HG03457 (cell line): ENCODE measurements at regions not wholly inside any gene's neighbourhood (a gene's known extent, or its start where the extent isn't known, plus 50 kb on each side); places are given as distances from the start of the nearest gene placed in this dataset.
"Not testable (repeated sequence)": the region's sequence is repeated elsewhere in the genome, so short reads cannot be mapped to it uniquely, and the experiment has no call there.

ENCODE experiments used
- ATAC-seq: cut with Tn5 transposase; IDR thresholded peaks from one replicate; pipeline ENCODE4 v1.9.1; 2021; ENCODE audit warnings: moderate number of reproducible peaks; ENCODE audit not compliant: unreplicated experiment

GRCh38 chr3:95521396-95521795 lies 1293.0 kb upstream of the EPHA6 start:
- no peak for ATAC-seq

- ATAC-seq, result no peak
These were observed 1291.9 kb upstream of the EPHA6 start for GRCh38 chr3:95522449-95522848.

GRCh38 chr3:95539950-95540483 lies 1274.4 kb upstream of the EPHA6 start:
- ATAC-seq, result no peak

- ATAC-seq, result no peak
These were observed 1248.9 kb upstream of the EPHA6 start for GRCh38 chr3:95565502-95565901.

- ATAC-seq, result no peak
These were observed 1247.0 kb upstream of the EPHA6 start for GRCh38 chr3:95567346-95567745.

GRCh38 chr3:95586754-95587153 lies 1227.6 kb upstream of the EPHA6 start:
- no peak for ATAC-seq

GRCh38 chr3:95587641-95588040 lies 1226.8 kb upstream of the EPHA6 start:
- not testable (repeated sequence) for ATAC-seq

GRCh38 chr3:95588473-95588872 lies 1225.9 kb upstream of the EPHA6 start:
- no peak for ATAC-seq

GRCh38 chr3:95595416-95596075 lies 1218.8 kb upstream of the EPHA6 start:
- no peak for ATAC-seq

GRCh38 chr3:95607926-95608325 lies 1206.5 kb upstream of the EPHA6 start:
- no peak for ATAC-seq

- no peak for ATAC-seq
These were observed 1205.0 kb upstream of the EPHA6 start for GRCh38 chr3:95609411-95609810.

GRCh38 chr3:95612611-95613010 lies 1201.8 kb upstream of the EPHA6 start:
- no peak for ATAC-seq

GRCh38 chr3:95613993-95614392 lies 1200.4 kb upstream of the EPHA6 start:
- ATAC-seq, result no peak

GRCh38 chr3:95615592-95616310 lies 1198.6 kb upstream of the EPHA6 start:
- no peak for ATAC-seq

- ATAC-seq, result no peak
These were observed 1188.3 kb upstream of the EPHA6 start for GRCh38 chr3:95626107-95626506.

GRCh38 chr3:95627293-95627692 lies 1187.1 kb upstream of the EPHA6 start:
- ATAC-seq, result no peak

- ATAC-seq, result no peak
These were observed 1186.7 kb upstream of the EPHA6 start for GRCh38 chr3:95627697-95628096.

- ATAC-seq, result no peak
These were observed 1184.6 kb upstream of the EPHA6 start for GRCh38 chr3:95629802-95630201.

- ATAC-seq, result no peak
These were observed 1169.1 kb upstream of the EPHA6 start for GRCh38 chr3:95645291-95645690.

GRCh38 chr3:95654570-95655362 lies 1159.6 kb upstream of the EPHA6 start:
- ATAC-seq, result no peak

GRCh38 chr3:95655363-95655986 lies 1158.9 kb upstream of the EPHA6 start:
- ATAC-seq, result no peak
